HG02610 (cell line): ENCODE measurements at regions not wholly inside any gene's neighbourhood (a gene's known extent, or its start where the extent isn't known, plus 50 kb on each side); places are given as distances from the start of the nearest gene placed in this dataset.
"Not testable (repeated sequence)": the region's sequence is repeated elsewhere in the genome, so short reads cannot be mapped to it uniquely, and the experiment has no call there.

Experiments
- ATAC-seq: cut with Tn5 transposase; IDR thresholded peaks from one replicate; pipeline ENCODE4 v1.9.1; 2021; ENCODE audit warnings: mild to moderate bottlenecking, moderate library complexity; ENCODE audit not compliant: unreplicated experiment

GRCh38 chr4:1561286-1561990, 122.7 kb downstream of the FAM53A start:
- ATAC-seq, result no peak

GRCh38 chr4:1559896-1560650, 124.0 kb downstream of the FAM53A start:
- ATAC-seq, result no peak

GRCh38 chr4:1558205-1558604, 125.9 kb downstream of the FAM53A start:
- ATAC-seq, result no peak

- ATAC-seq, result no peak
Measured at GRCh38 chr4:1557221-1557597, 126.9 kb downstream of the FAM53A start.

- no peak for ATAC-seq
Measured at GRCh38 chr4:1556541-1557220, 127.4 kb downstream of the FAM53A start.

GRCh38 chr4:1554876-1555265, 129.2 kb downstream of the FAM53A start:
- ATAC-seq, result no peak

- ATAC-seq, result no peak
Measured at GRCh38 chr4:1554246-1554875, 129.8 kb downstream of the FAM53A start.

- no peak for ATAC-seq
Measured at GRCh38 chr4:1553365-1553764, 130.7 kb downstream of the FAM53A start.

- ATAC-seq, result no peak
Measured at GRCh38 chr4:1552451-1552850, 131.7 kb downstream of the FAM53A start.

GRCh38 chr4:1551211-1551610, 132.9 kb downstream of the FAM53A start:
- ATAC-seq, result no peak

GRCh38 chr4:1550122-1551070, 133.7 kb downstream of the FAM53A start:
- no peak for ATAC-seq

- no peak for ATAC-seq
Measured at GRCh38 chr4:1549638-1550035, 134.5 kb downstream of the FAM53A start.

GRCh38 chr4:1548827-1549637, 135.1 kb downstream of the FAM53A start:
- not testable (repeated sequence) for ATAC-seq

- ATAC-seq, result no peak
Measured at GRCh38 chr4:1547856-1548826, 136.0 kb downstream of the FAM53A start.

- ATAC-seq, result no peak
Measured at GRCh38 chr4:1547131-1547855, 136.8 kb downstream of the FAM53A start.

GRCh38 chr4:1544861-1545281, 138.6 kb upstream of the NKX1-1 start:
- no peak for ATAC-seq

- not testable (repeated sequence) for ATAC-seq
Measured at GRCh38 chr4:1544435-1544834, 138.2 kb upstream of the NKX1-1 start.

- ATAC-seq, result no peak
Measured at GRCh38 chr4:1543976-1544375, 137.7 kb upstream of the NKX1-1 start.
